ENCODE measurements at regions not wholly inside any gene's neighbourhood (a gene's known extent, or its start where the extent isn't known, plus 50 kb on each side); places are given as distances from the start of the nearest gene placed in this dataset.

- Mint-ChIP-seq H3K27me3 (ENCODE audit: insufficient read depth, low read depth) (no peaks in the 10 kb centered on the region), H3K4me1 (peaks cover 16% of the 10 kb centered on the region), H3K9me3 (no peaks in the 10 kb centered on the region), H3K36me3 (no peaks in the 10 kb centered on the region), H3K27ac (no peak overlapping the region), H3K4me3 (no peak overlapping the region)
- DNase-seq (ENCODE audit: low spot score) = no peak
- Histone ChIP-seq H2AFZ (replicated peaks) (no peak overlapping the region), H3K9ac (no peak overlapping the region), H3K4me3 (no peak overlapping the region), H3K4me2 (no peak overlapping the region), H3F3A (ENCODE audit: low read depth) (no peaks in the 10 kb centered on the region), H3K9me3 (ENCODE audit: low read depth) (no peaks in the 10 kb centered on the region), H3K4me1 (peaks cover 13% of the 10 kb centered on the region), H4K20me1 (ENCODE audit: low read depth) (no peaks in the 10 kb centered on the region), H3K27ac (no peak overlapping the region), H3K27me3 (no peaks in the 10 kb centered on the region), H3K79me2 (ENCODE audit: low read depth) (no peaks in the 10 kb centered on the region), H3K36me3 (no peaks in the 10 kb centered on the region)
- TF ChIP-seq, protein P1, sequence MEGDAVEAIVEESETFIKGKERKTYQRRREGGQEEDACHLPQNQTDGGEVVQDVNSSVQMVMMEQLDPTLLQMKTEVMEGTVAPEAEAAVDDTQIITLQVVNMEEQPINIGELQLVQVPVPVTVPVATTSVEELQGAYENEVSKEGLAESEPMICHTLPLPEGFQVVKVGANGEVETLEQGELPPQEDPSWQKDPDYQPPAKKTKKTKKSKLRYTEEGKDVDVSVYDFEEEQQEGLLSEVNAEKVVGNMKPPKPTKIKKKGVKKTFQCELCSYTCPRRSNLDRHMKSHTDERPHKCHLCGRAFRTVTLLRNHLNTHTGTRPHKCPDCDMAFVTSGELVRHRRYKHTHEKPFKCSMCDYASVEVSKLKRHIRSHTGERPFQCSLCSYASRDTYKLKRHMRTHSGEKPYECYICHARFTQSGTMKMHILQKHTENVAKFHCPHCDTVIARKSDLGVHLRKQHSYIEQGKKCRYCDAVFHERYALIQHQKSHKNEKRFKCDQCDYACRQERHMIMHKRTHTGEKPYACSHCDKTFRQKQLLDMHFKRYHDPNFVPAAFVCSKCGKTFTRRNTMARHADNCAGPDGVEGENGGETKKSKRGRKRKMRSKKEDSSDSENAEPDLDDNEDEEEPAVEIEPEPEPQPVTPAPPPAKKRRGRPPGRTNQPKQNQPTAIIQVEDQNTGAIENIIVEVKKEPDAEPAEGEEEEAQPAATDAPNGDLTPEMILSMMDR (IDR thresholded peaks at IDR 0.05) = no peak
These were observed 387.5 kb upstream of the TMPO start for GRCh38 chr12:98127854-98128253.

DNA sequence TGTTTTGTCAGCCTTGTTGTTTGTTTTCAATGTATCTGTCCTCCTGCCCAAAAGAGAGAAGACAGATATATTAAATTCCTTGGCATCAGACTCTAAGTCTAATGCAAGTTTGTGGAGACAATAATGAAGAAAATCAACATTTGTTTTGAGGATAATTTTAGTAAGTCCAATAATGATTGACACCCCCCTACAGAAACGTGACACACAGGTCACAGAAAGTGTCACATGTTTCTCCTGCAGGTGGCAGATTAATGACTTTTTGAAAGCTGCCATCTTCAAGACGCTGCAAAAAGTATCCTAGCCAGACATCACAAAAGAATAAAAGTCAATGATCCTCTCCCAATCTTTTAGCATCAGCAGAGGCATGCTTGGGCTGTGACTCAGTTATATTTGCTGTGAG lies 378.8 kb upstream of the TMPO start:
- H3K4me1 Mint-ChIP-seq = peaks cover 21% of the 10 kb centered on the region
- Histone ChIP-seq H3K4me1 (peaks cover 4% of the 10 kb centered on the region), H3K9ac (no peak overlapping the region), H3K9me3 (ENCODE audit: low read depth) (no peaks in the 10 kb centered on the region), H3K4me3 (no peak overlapping the region), H3K27ac (no peak overlapping the region), H4K20me1 (ENCODE audit: low read depth) (no peaks in the 10 kb centered on the region), H3F3A (ENCODE audit: low read depth) (no peaks in the 10 kb centered on the region), H3K27me3 (no peaks in the 10 kb centered on the region), H3K36me3 (no peaks in the 10 kb centered on the region), H3K79me2 (ENCODE audit: low read depth) (no peaks in the 10 kb centered on the region), H3K4me2 (no peak overlapping the region), H2AFZ (replicated peaks) (no peak overlapping the region)
- no peak overlapping the region for H3K4me3 Mint-ChIP-seq
- no peak overlapping the region for H3K27ac Mint-ChIP-seq
- TF ChIP-seq EZH2phosphoT487 (IDR thresholded peaks at IDR 0.05) (no peak), EZH2 (IDR thresholded peaks at IDR 0.05) (no peak)
- TF ChIP-seq, protein P1 (IDR thresholded peaks at IDR 0.05) = no peak
- no peak for DNase-seq (ENCODE audit: low spot score)
- H3K36me3 Mint-ChIP-seq = no peaks in the 10 kb centered on the region
- no peaks in the 10 kb centered on the region for H3K9me3 Mint-ChIP-seq
- peaks cover 2% of the 10 kb centered on the region for H3K27me3 Mint-ChIP-seq (ENCODE audit: insufficient read depth, low read depth)

DNA sequence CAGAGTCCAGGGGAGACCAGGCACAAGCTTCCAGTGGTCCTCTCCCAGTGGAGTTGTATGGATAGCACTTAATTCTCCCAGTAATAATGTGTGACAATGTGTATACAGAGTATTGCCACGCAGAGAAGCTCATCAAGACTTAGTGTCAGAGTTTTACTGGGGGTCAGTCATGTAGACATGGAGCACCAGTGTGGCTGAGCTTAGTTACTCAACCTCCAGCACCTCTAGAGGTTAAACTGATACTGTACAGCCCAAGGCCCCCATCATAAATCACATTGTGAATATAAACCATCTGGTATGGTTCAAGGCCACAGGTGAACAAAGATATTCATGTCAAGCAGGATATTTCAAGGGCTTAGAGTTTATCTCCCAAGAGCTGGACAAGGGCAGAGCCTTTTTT lies 378.1 kb upstream of the TMPO start:
- Mint-ChIP-seq H3K36me3 (no peaks in the 10 kb centered on the region), H3K27ac (no peak overlapping the region), H3K4me3 (no peak overlapping the region)

More for the DNA sequence above, 378.1 kb upstream of the TMPO start:
- no peaks in the 10 kb centered on the region for H3K27me3 ChIP-seq
- no peaks in the 10 kb centered on the region for H4K20me1 ChIP-seq (ENCODE audit: low read depth)
- no peaks in the 10 kb centered on the region for H3K9me3 ChIP-seq (ENCODE audit: low read depth)
- no peaks in the 10 kb centered on the region for H3K79me2 ChIP-seq (ENCODE audit: low read depth)
- Mint-ChIP-seq H3K27me3 (ENCODE audit: insufficient read depth, low read depth) (peaks cover 2% of the 10 kb centered on the region), H3K9me3 (peaks cover 2% of the 10 kb centered on the region), H3K4me1 (peaks cover 28% of the 10 kb centered on the region)
- no peak overlapping the region for H2AFZ ChIP-seq (replicated peaks)
- no peaks in the 10 kb centered on the region for H3F3A ChIP-seq (ENCODE audit: low read depth)
- no peaks in the 10 kb centered on the region for H3K36me3 ChIP-seq
- DNase-seq (ENCODE audit: low spot score) = no peak
- H3K27ac ChIP-seq = no peak overlapping the region
- H3K4me2 ChIP-seq = no peak overlapping the region
- TF ChIP-seq EZH2 (IDR thresholded peaks at IDR 0.05) (no peak), EZH2phosphoT487 (IDR thresholded peaks at IDR 0.05) (no peak)
- TF ChIP-seq, protein P1 (IDR thresholded peaks at IDR 0.05) = no peak
- no peak overlapping the region for H3K4me3 ChIP-seq
- H3K4me1 ChIP-seq = peaks cover 4% of the 10 kb centered on the region
- no peak overlapping the region for H3K9ac ChIP-seq
